Activated CD8-positive, alpha-beta T cell treated with anti-CD3 and anti-CD28 coated beads for 36 hours (primary cell): ENCODE measurements at regions not wholly inside any gene's neighbourhood (a gene's known extent, or its start where the extent isn't known, plus 50 kb on each side); places are given as distances from the start of the nearest gene placed in this dataset.

Experiments
- ATAC-seq: fragments of 200-7000 bp; cut with Tn5 transposase; one replicate; pipeline ENCODE4 v1.10.0; 2021; ENCODE audit warnings: mild to moderate bottlenecking, moderate library complexity
- CTCF ChIA-PET: fragments of 350-600 bp; sonication (Branson Sonifier 250); formaldehyde crosslinking; loops from one replicate; lab custom pipeline; 2021; ENCODE audit warnings: antibody characterized with exemption; lab: Charles Lee
- POLR2A ChIA-PET: fragments of 350-600 bp; sonication (Branson Sonifier 250); formaldehyde crosslinking; loops from one replicate; lab custom pipeline; 2021; ENCODE audit warnings: antibody characterized with exemption; lab: Charles Lee
- DNase-seq: peaks from one replicate; pipeline ENCODE4 v3.0.0-alpha.2; 2020
- H3K27ac Mint-ChIP-seq: one replicate; pipeline ENCODE4 v1.8.0; 2021; ENCODE audit warnings: mild to moderate bottlenecking, mixed read lengths
- H3K27me3 Mint-ChIP-seq: one replicate; pipeline ENCODE4 v1.8.0; 2021; ENCODE audit warnings: mixed read lengths
- H3K36me3 Mint-ChIP-seq: one replicate; pipeline ENCODE4 v1.8.0; 2021; ENCODE audit warnings: low read depth, mixed read lengths
- H3K4me1 Mint-ChIP-seq: one replicate; pipeline ENCODE4 v1.8.0; 2021; ENCODE audit warnings: low read depth, mixed read lengths
- H3K4me3 Mint-ChIP-seq: one replicate; pipeline ENCODE4 v1.8.0; 2021; ENCODE audit warnings: mild to moderate bottlenecking, moderate library complexity, mixed read lengths
- H3K9me3 Mint-ChIP-seq: one replicate; pipeline ENCODE4 v1.8.0; 2021; ENCODE audit warnings: mixed read lengths
- intact Hi-C: fragments of 100-400 bp; cut with micrococcal nuclease; formaldehyde crosslinking; loops from one replicate; pipeline ENCODE4 v1.10.0; 2022
- TF ChIP-seq, protein P1 (sequence below): fragments of 200-600 bp; IDR thresholded peaks from one replicate; pipeline ENCODE4 v1.8.0; 2022; ENCODE audit warnings: antibody characterized with exemption, mild to moderate bottlenecking

DNA sequence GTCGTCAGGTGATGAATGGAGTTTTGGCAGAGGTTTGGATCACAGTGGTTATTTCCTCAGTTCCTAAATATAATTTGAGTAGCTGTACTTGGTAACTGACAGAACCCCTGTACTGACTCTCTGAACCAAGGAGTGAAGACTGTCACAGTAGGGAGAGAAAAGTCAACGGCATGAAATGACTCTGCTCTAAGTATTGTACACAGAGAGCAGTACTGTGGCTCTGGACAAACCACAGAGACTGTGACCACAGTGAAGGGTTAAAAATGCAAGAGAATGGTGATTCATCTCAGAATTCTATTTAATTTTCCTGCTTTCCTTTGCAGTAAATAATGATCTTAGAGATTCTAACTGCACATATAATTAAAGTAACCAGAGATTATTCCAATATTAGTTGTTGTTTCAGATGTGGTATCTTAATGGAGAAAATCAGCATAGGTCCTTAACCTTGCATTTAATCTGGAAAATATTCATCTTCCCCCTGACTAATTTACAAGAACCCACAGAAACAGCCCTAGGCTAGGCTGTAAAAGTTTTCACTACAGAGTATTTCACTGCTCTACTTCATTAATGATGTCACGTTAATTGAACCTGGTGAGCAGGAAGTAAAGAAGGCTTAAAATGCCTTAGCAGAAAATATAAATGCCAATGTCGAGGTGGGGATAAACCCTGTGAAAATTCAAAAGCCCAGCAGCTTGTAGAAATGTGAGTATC, 221.9 kb downstream of the LIG4 start:
- H3K4me1 Mint-ChIP-seq, result no peaks in the 10 kb centered on the region
- CTCF ChIA-PET, result no interaction called here
- H3K9me3 Mint-ChIP-seq, result peaks cover 10% of the 10 kb centered on the region
- no peak overlapping the region for H3K4me3 Mint-ChIP-seq
- POLR2A ChIA-PET, result no interaction called here
- H3K27me3 Mint-ChIP-seq, result no peaks in the 10 kb centered on the region
- ATAC-seq (no peak), DNase-seq (no peak)
- H3K27ac Mint-ChIP-seq, result no peak overlapping the region
- TF ChIP-seq, protein P1, sequence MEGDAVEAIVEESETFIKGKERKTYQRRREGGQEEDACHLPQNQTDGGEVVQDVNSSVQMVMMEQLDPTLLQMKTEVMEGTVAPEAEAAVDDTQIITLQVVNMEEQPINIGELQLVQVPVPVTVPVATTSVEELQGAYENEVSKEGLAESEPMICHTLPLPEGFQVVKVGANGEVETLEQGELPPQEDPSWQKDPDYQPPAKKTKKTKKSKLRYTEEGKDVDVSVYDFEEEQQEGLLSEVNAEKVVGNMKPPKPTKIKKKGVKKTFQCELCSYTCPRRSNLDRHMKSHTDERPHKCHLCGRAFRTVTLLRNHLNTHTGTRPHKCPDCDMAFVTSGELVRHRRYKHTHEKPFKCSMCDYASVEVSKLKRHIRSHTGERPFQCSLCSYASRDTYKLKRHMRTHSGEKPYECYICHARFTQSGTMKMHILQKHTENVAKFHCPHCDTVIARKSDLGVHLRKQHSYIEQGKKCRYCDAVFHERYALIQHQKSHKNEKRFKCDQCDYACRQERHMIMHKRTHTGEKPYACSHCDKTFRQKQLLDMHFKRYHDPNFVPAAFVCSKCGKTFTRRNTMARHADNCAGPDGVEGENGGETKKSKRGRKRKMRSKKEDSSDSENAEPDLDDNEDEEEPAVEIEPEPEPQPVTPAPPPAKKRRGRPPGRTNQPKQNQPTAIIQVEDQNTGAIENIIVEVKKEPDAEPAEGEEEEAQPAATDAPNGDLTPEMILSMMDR, result no peak
- intact Hi-C loops, result no loop called here
- H3K36me3 Mint-ChIP-seq, result no peaks in the 10 kb centered on the region

GRCh38 chr13:107992542-107992941, 222.8 kb downstream of the LIG4 start:
- Mint-ChIP-seq H3K4me3 (no peak overlapping the region), H3K27me3 (no peaks in the 10 kb centered on the region), H3K4me1 (no peaks in the 10 kb centered on the region), H3K27ac (no peak overlapping the region), H3K9me3 (peaks cover 8% of the 10 kb centered on the region), H3K36me3 (no peaks in the 10 kb centered on the region)
- ChIA-PET POLR2A (no interaction called here), CTCF (no interaction called here)
- intact Hi-C loops, result no loop called here
- ATAC-seq, result no peak
- no peak for DNase-seq
- TF ChIP-seq, protein P1, result no peak

DNA sequence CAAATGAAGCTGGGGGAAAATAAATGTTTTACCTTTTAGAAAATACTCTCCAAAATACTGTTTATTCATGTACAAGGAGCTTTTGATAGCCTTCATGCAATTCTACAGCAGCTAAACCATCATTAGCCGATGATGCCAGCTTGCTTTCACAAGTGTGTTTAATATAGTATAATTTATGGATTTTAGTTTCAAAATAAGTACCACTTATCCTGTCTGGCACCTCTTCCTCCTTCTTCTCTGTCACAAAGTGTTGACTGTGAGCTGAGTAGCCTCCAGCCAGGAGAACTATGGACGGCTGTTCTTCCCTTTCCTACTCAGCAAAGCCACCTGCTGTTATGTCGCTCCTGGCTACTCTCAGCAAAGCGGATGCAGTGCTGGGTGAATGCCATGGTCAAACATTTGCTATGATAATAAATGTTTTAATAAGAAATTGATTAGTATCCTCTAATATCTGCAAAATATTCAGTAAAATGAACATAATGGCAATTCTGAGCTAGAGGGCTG, 238.2 kb downstream of the LIG4 start:
- Mint-ChIP-seq H3K4me1 (no peaks in the 10 kb centered on the region), H3K36me3 (no peaks in the 10 kb centered on the region), H3K27me3 (no peaks in the 10 kb centered on the region), H3K9me3 (peaks cover 5% of the 10 kb centered on the region), H3K4me3 (no peak overlapping the region), H3K27ac (no peak overlapping the region)
- POLR2A ChIA-PET, result no interaction called here
- no peak for DNase-seq
- TF ChIP-seq, protein P1, result no peak
- intact Hi-C loops, result no loop called here
- CTCF ChIA-PET, result no interaction called here
- ATAC-seq, result no peak

- no peak for DNase-seq
- Mint-ChIP-seq H3K9me3 (peaks cover 5% of the 10 kb centered on the region), H3K4me1 (no peaks in the 10 kb centered on the region), H3K4me3 (no peak overlapping the region), H3K27me3 (no peaks in the 10 kb centered on the region), H3K36me3 (no peaks in the 10 kb centered on the region), H3K27ac (no peak overlapping the region)
- TF ChIP-seq, protein P1, result no peak
- ATAC-seq, result no peak
- POLR2A ChIA-PET, result no interaction called here
- CTCF ChIA-PET, result no interaction called here
- intact Hi-C loops, result no loop called here
Measured at GRCh38 chr13:107976628-107977027, 238.7 kb downstream of the LIG4 start.

GRCh38 chr13:107974409-107974808, 240.9 kb downstream of the LIG4 start:
- H3K4me3 Mint-ChIP-seq, result no peak overlapping the region
- H3K36me3 Mint-ChIP-seq, result no peaks in the 10 kb centered on the region
- CTCF ChIA-PET, result interaction anchor here (1.1 kb wide), 1 partner anchor 180 kb away, joined by 3 read pairs; no protein-coding TSS in a partner anchor
- ATAC-seq, result no peak
- POLR2A ChIA-PET, result no interaction called here
- no peaks in the 10 kb centered on the region for H3K4me1 Mint-ChIP-seq
- peaks cover 5% of the 10 kb centered on the region for H3K9me3 Mint-ChIP-seq
- TF ChIP-seq, protein P1, result no peak
- DNase-seq, result no peak
- no peak overlapping the region for H3K27ac Mint-ChIP-seq
- intact Hi-C loops, result no loop called here
- no peaks in the 10 kb centered on the region for H3K27me3 Mint-ChIP-seq
